HEK293 (cell line): ENCODE measurements at regions not wholly inside any gene's neighbourhood (a gene's known extent, or its start where the extent isn't known, plus 50 kb on each side); places are given as distances from the start of the nearest gene placed in this dataset.
"Not testable (repeated sequence)": the region's sequence is repeated elsewhere in the genome, so short reads cannot be mapped to it uniquely, and the experiment has no call there.

ENCODE experiments used
- CTCF ChIA-PET: fragments of 350-600 bp; formaldehyde crosslinking; extraction: SDS; loops from one replicate; lab custom pipeline; 2021; ENCODE audit warnings: antibody characterized with exemption; lab: Yijun Ruan, JAX
- POLR2A ChIA-PET: fragments of 300-600 bp; formaldehyde crosslinking; extraction: SDS; loops from one replicate; lab custom pipeline; 2020; ENCODE audit warnings: antibody characterized with exemption, inconsistent platforms; lab: Yijun Ruan, JAX
- H3K27ac ChIP-seq: fragments of 200-500 bp; sonication (Bioruptor generic); 2 replicates; pipeline ENCODE4 v1.5.1; 2014; ENCODE audit warnings: low read depth, low read length, control low read depth, inconsistent platforms; ENCODE audit errors: extremely low read depth
- H3K36me3 ChIP-seq, 2 experiments: fragments of 200-500 bp in 1 of 2; sonication (Bioruptor generic) in 1 of 2; 1 replicate in 1 of 2; 2 replicates in 1 of 2; pipeline ENCODE4 v1.5.1; 2014 to 2017; ENCODE audit warnings: inconsistent platforms in 2 of 2, low read length in 2 of 2; ENCODE audit not compliant: control insufficient read depth in 2 of 2, insufficient read depth in 1 of 2
- H3K4me1 ChIP-seq: fragments of 200-500 bp; sonication (Bioruptor generic); 2 replicates; pipeline ENCODE4 v1.5.1; 2014; ENCODE audit warnings: mild to moderate bottlenecking, low read length, inconsistent platforms; ENCODE audit not compliant: control insufficient read depth, insufficient read depth
- H3K4me3 ChIP-seq: 2 replicates; pipeline ENCODE4 v1.5.1; 2011; ENCODE audit warnings: low read depth, mild to moderate bottlenecking, control low read depth, low read length, moderate library complexity
- H3K9me3 ChIP-seq: fragments of 200-500 bp; sonication (Bioruptor generic); 2 replicates; pipeline ENCODE4 v1.5.1; 2014; ENCODE audit warnings: low read depth, low read length, inconsistent platforms; ENCODE audit not compliant: control insufficient read depth, insufficient read depth
- MYNN ChIP-seq: fragments of 450-650 bp; formaldehyde crosslinking; IDR thresholded peaks from 2 replicates; pipeline ENCODE4 v1.5.1; 2016; ENCODE audit warnings: missing biosample characterization, missing genetic modification characterization, borderline replicate concordance
- OSR2 ChIP-seq: fragments of 450-650 bp; formaldehyde crosslinking; IDR thresholded peaks from 2 replicates; pipeline ENCODE4 v1.5.1; 2016; ENCODE audit warnings: missing biosample characterization, missing genetic modification characterization
- ZBTB20 ChIP-seq: fragments of 450-650 bp; formaldehyde crosslinking; IDR thresholded peaks from 2 replicates; pipeline ENCODE4 v1.5.1; 2016; ENCODE audit warnings: missing biosample characterization, missing genetic modification characterization
- ZNF10 ChIP-seq: fragments of 450-650 bp; formaldehyde crosslinking; IDR thresholded peaks from 2 replicates; pipeline ENCODE4 v1.5.1; 2017; ENCODE audit warnings: missing biosample characterization, missing genetic modification characterization
- ZNF157 ChIP-seq: fragments of 450-650 bp; formaldehyde crosslinking; IDR thresholded peaks from 2 replicates; pipeline ENCODE4 v1.5.1; 2016; ENCODE audit warnings: missing biosample characterization, missing genetic modification characterization
- ZNF174 ChIP-seq: fragments of 450-650 bp; formaldehyde crosslinking; IDR thresholded peaks from 2 replicates; pipeline ENCODE4 v1.5.0; 2017; ENCODE audit warnings: missing biosample characterization, mild to moderate bottlenecking, missing genetic modification characterization
- ZNF221 ChIP-seq: fragments of 450-650 bp; formaldehyde crosslinking; IDR thresholded peaks from 2 replicates; pipeline ENCODE4 v1.5.1; 2017; ENCODE audit warnings: missing biosample characterization, missing genetic modification characterization, borderline replicate concordance
- ZNF350 ChIP-seq: fragments of 450-650 bp; formaldehyde crosslinking; IDR thresholded peaks from 2 replicates; pipeline ENCODE4 v1.5.0; 2017; ENCODE audit warnings: missing biosample characterization, mild to moderate bottlenecking, missing genetic modification characterization
- ZNF423 ChIP-seq: fragments of 450-650 bp; formaldehyde crosslinking; IDR thresholded peaks from 2 replicates; pipeline ENCODE4 v1.5.1; 2016; ENCODE audit warnings: missing biosample characterization, missing genetic modification characterization
- ZNF48 ChIP-seq: fragments of 450-650 bp; formaldehyde crosslinking; IDR thresholded peaks from 2 replicates; pipeline ENCODE4 v1.5.1; 2016; ENCODE audit warnings: missing biosample characterization, missing genetic modification characterization
- ZNF621 ChIP-seq: fragments of 450-650 bp; formaldehyde crosslinking; IDR thresholded peaks from 2 replicates; pipeline ENCODE4 v1.5.1; 2017; ENCODE audit warnings: missing biosample characterization, missing genetic modification characterization
- ZNF626 ChIP-seq: fragments of 450-650 bp; sonication (Bioruptor Pico); formaldehyde crosslinking; IDR thresholded peaks from 2 replicates; pipeline ENCODE4 v1.5.1; 2018; ENCODE audit warnings: missing biosample characterization, missing genetic modification characterization, inconsistent platforms
- ZNF776 ChIP-seq: fragments of 450-650 bp; formaldehyde crosslinking; IDR thresholded peaks from 2 replicates; pipeline ENCODE4 v1.5.0; 2017; ENCODE audit warnings: missing biosample characterization, missing genetic modification characterization, borderline replicate concordance
- ZNF785 ChIP-seq: fragments of 450-650 bp; formaldehyde crosslinking; IDR thresholded peaks from 2 replicates; pipeline ENCODE4 v1.5.1; 2016; ENCODE audit warnings: missing biosample characterization, missing genetic modification characterization
- ZNF830 ChIP-seq: fragments of 450-650 bp; IDR thresholded peaks from 2 replicates; pipeline ENCODE4 v1.5.0; 2018; ENCODE audit warnings: missing biosample characterization, missing genetic modification characterization, low read depth, mild to moderate bottlenecking, moderate library complexity
- TF ChIP-seq, protein P1 (sequence below): fragments of 450-650 bp; formaldehyde crosslinking; IDR thresholded peaks from 2 replicates; pipeline ENCODE4 v1.5.1; 2016; ENCODE audit warnings: missing biosample characterization, missing genetic modification characterization, borderline replicate concordance

DNA sequence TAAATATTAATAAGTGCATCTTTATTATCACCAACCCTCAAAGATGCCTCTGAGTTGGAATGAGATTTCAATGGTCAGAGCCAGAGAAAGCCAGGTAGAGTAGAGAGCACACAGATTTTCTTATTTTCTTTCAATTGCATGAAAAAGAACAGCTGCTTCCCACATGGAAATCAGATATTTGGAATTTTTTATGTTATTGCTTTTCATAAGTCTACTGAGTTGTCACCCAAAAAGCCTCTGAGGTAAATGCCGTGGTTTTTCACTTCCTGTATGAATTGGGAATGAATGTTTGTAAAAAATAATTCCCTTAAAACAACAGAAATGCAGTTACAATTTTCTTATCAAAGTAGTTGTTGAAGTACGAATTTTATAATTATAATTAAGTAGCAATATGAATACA lies 563.1 kb downstream of the RFPL4B start:
- ChIA-PET POLR2A (no interaction called here), CTCF (interaction anchor here (0.6 kb wide), 1 partner anchor 111 kb away, joined by 3 read pairs; no protein-coding TSS in a partner anchor)
- H3K4me3 ChIP-seq = no peak overlapping the region
- TF ChIP-seq ZNF621 (tag by site-specific recombination) = no peak
- TF ChIP-seq ZNF776 (tag by site-specific recombination) = no peak
- no peak for TF ChIP-seq ZNF830 (tag by site-specific recombination)
- no peak for TF ChIP-seq ZNF48 (tag by site-specific recombination)
- no peak for TF ChIP-seq ZNF221
- no peak for TF ChIP-seq ZNF350 (tag by site-specific recombination)
- TF ChIP-seq MYNN = no peak
- TF ChIP-seq ZNF785 = no peak
- no peak for TF ChIP-seq ZNF423
- TF ChIP-seq, protein P1, sequence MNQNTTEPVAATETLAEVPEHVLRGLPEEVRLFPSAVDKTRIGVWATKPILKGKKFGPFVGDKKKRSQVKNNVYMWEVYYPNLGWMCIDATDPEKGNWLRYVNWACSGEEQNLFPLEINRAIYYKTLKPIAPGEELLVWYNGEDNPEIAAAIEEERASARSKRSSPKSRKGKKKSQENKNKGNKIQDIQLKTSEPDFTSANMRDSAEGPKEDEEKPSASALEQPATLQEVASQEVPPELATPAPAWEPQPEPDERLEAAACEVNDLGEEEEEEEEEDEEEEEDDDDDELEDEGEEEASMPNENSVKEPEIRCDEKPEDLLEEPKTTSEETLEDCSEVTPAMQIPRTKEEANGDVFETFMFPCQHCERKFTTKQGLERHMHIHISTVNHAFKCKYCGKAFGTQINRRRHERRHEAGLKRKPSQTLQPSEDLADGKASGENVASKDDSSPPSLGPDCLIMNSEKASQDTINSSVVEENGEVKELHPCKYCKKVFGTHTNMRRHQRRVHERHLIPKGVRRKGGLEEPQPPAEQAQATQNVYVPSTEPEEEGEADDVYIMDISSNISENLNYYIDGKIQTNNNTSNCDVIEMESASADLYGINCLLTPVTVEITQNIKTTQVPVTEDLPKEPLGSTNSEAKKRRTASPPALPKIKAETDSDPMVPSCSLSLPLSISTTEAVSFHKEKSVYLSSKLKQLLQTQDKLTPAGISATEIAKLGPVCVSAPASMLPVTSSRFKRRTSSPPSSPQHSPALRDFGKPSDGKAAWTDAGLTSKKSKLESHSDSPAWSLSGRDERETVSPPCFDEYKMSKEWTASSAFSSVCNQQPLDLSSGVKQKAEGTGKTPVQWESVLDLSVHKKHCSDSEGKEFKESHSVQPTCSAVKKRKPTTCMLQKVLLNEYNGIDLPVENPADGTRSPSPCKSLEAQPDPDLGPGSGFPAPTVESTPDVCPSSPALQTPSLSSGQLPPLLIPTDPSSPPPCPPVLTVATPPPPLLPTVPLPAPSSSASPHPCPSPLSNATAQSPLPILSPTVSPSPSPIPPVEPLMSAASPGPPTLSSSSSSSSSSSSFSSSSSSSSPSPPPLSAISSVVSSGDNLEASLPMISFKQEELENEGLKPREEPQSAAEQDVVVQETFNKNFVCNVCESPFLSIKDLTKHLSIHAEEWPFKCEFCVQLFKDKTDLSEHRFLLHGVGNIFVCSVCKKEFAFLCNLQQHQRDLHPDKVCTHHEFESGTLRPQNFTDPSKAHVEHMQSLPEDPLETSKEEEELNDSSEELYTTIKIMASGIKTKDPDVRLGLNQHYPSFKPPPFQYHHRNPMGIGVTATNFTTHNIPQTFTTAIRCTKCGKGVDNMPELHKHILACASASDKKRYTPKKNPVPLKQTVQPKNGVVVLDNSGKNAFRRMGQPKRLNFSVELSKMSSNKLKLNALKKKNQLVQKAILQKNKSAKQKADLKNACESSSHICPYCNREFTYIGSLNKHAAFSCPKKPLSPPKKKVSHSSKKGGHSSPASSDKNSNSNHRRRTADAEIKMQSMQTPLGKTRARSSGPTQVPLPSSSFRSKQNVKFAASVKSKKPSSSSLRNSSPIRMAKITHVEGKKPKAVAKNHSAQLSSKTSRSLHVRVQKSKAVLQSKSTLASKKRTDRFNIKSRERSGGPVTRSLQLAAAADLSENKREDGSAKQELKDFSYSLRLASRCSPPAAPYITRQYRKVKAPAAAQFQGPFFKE (tag by site-specific recombination) = no peak
- no peaks in the 10 kb centered on the region for H3K36me3 ChIP-seq
- H3K9me3 ChIP-seq = no peaks in the 10 kb centered on the region
- H3K27ac ChIP-seq = no peak overlapping the region
- H3K4me1 ChIP-seq = no peaks in the 10 kb centered on the region

DNA sequence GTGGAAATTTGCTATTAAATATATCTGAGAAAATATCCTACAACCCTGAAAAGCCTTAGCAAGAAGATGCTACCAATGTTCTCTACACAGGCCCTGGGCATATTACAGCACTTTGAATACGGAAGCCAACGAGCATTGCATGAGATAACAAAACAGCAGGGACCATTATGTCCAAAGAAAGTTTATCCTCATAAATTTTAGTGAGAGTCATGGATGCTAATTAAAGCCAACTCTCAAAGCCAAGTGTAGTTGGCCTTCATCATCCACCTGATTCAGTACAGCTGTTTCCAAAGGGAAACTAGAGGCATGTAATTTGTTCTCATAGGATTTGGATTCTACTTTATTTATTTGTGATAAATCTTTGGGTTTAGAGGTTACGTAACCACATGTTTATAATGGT lies 564.8 kb downstream of the RFPL4B start:
- POLR2A ChIA-PET = no interaction called here
- Histone ChIP-seq H3K27ac (no peak overlapping the region), H3K9me3 (no peaks in the 10 kb centered on the region), H3K36me3 (no peaks in the 10 kb centered on the region), H3K4me1 (no peaks in the 10 kb centered on the region), H3K4me3 (no peak overlapping the region)
- CTCF ChIA-PET = interaction anchor here (1.0 kb wide), 1 partner anchor 10 kb away, joined by 5 read pairs; no protein-coding TSS in a partner anchor
- TF ChIP-seq OSR2 (peak; percentile 59; the same call in 1 of the 2 replicates), ZNF350 (tag by site-specific recombination) (no peak)

DNA sequence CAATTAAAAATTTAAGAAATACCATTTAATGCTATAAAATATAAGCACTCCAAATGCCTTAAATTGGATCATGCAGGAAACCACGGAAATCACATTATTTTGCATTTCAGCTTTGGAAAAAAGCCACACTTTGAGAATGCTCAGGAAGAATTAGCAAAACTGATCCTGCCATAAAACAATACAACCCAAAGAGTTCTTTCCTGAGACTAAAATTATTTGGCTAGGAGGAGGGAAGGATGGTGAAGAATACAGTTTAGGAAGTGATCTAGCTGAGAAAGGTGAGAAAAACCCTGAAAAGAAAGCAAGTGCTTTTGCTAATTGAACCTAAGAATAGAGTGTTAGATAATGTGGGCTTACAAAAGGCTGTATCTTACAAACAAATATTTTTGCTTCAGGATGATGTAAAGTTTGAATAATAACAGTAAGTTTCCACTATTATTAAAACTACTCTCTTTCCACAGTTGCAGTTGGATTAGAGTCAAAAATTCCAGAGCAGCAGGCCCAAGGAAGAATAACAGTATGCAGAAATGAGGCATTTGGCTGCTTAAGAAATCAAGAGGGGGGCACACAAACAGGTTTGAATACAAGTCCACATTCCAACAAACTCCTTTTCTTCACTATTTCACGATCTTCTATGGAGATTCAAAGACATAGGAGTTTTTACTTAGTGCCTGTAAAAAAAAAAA lies 565.4 kb downstream of the RFPL4B start:
- POLR2A ChIA-PET = no interaction called here
- TF ChIP-seq ZNF174 (no peak), ZBTB20 (tag by site-specific recombination) (no peak), ZNF10 (no peak), ZNF626 (tag by site-specific recombination) (no peak), ZNF157 (no peak)
- Histone ChIP-seq H3K27ac (no peak overlapping the region), H3K4me3 (no peak overlapping the region), H3K36me3 (no peaks in the 10 kb centered on the region), H3K4me1 (no peaks in the 10 kb centered on the region), H3K9me3 (no peaks in the 10 kb centered on the region)
- CTCF ChIA-PET = interaction anchor here (1.0 kb wide), 1 partner anchor 10 kb away, joined by 5 read pairs; no protein-coding TSS in a partner anchor

DNA sequence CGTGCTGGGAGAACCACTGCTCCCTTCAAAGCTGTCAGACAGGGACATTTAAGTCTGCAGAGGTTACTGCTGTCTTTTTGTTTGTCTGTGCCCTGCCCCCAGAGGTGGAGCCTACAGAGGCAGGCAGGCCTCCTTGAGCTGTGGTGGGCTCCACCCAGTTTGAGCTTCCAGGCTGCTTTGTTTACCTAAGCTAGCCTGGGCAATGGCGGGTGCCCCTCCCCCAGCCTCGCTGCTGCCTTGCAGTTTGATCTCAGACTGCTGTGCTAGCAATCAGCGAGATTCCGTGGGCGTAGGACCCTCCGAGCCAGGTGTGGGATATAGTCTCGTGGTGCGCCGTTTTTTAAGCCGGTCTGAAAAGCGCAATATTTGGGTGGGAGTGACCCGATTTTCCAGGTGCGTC lies 572.6 kb downstream of the RFPL4B start:
- H3K9me3 ChIP-seq, POLR2A ChIA-PET, H3K36me3 ChIP-seq, H3K4me3 ChIP-seq, CTCF ChIA-PET, H3K4me1 ChIP-seq, H3K27ac ChIP-seq: not testable (repeated sequence)
